Gastrocnemius medialis (tissue), 4 donors: ENCODE measurements at regions not wholly inside any gene's neighbourhood (a gene's known extent, or its start where the extent isn't known, plus 50 kb on each side); places are given as distances from the start of the nearest gene placed in this dataset.

Source experiments
- POLR2A ChIP-seq, 2 donors: fragments of 450-650 bp; IDR thresholded peaks; one replicate each; pipeline ENCODE4 v1.6.1; 2017; ENCODE audit warnings: antibody characterized with exemption in 2 of 2, mild to moderate bottlenecking in 2 of 2, moderate library complexity in 2 of 2
- TF ChIP-seq, protein P1 (sequence below), 5 experiments: fragments of 450-650 bp in 3 of 5; fragments of 200-600 bp in 2 of 5; sonication (generic) in 2 of 5; IDR thresholded peaks in 4 of 5; conservative IDR thresholded peaks in 1 of 5; 1 replicate in 4 of 5; 2 replicates in 1 of 5; pipeline ENCODE4 v1.5.1; 2016 to 2019; ENCODE audit warnings: antibody characterized with exemption in 5 of 5, mild to moderate bottlenecking in 3 of 5, moderate library complexity in 3 of 5

DNA sequence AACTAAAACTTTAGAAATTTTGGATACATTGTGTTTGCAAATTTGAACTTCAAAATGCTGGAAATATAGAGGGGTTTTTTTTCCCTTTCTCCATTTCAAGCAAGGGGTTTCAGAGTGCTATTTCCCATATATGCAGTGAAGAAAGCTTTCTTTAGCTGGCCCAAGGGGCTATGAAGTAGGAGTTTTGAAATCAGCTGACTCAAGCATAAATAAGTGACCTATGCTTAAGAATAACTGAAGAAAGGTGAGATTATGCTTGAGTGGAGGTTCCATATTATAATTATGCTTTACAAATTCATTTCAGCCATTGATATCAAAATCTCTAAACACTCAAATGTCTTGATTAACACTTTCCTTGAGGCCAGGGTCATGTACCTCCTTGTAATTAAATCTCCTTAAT, 51.0 kb upstream of the RBBP8 start:
- TF ChIP-seq, protein P1, sequence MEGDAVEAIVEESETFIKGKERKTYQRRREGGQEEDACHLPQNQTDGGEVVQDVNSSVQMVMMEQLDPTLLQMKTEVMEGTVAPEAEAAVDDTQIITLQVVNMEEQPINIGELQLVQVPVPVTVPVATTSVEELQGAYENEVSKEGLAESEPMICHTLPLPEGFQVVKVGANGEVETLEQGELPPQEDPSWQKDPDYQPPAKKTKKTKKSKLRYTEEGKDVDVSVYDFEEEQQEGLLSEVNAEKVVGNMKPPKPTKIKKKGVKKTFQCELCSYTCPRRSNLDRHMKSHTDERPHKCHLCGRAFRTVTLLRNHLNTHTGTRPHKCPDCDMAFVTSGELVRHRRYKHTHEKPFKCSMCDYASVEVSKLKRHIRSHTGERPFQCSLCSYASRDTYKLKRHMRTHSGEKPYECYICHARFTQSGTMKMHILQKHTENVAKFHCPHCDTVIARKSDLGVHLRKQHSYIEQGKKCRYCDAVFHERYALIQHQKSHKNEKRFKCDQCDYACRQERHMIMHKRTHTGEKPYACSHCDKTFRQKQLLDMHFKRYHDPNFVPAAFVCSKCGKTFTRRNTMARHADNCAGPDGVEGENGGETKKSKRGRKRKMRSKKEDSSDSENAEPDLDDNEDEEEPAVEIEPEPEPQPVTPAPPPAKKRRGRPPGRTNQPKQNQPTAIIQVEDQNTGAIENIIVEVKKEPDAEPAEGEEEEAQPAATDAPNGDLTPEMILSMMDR (IDR thresholded peaks at IDR 0.05 in 4 of 5, conservative IDR thresholded peaks at IDR 0.05 in 1 of 5) = no peak
- TF ChIP-seq POLR2A (IDR thresholded peaks at IDR 0.05) = no peak
